ENCODE measurements at regions not wholly inside any gene's neighbourhood (a gene's known extent, or its start where the extent isn't known, plus 50 kb on each side); places are given as distances from the start of the nearest gene placed in this dataset.

GRCh38 chr6:128659878-128660622 is 139.7 kb upstream of the PTPRK start:
- H3K36me3 Mint-ChIP-seq, result no peaks in the 10 kb centered on the region
- H3K27me3 Mint-ChIP-seq, result no peaks in the 10 kb centered on the region
- ATAC-seq, result no peak
- peaks cover 2% of the 10 kb centered on the region for H3K9me3 Mint-ChIP-seq
- no peak overlapping the region for H3K4me3 Mint-ChIP-seq
- no peaks in the 10 kb centered on the region for H3K4me1 Mint-ChIP-seq
- H3K27ac Mint-ChIP-seq, result no peak overlapping the region

- Mint-ChIP-seq H3K27me3 (no peaks in the 10 kb centered on the region), H3K4me3 (no peak overlapping the region), H3K9me3 (peaks cover 2% of the 10 kb centered on the region), H3K4me1 (no peaks in the 10 kb centered on the region), H3K36me3 (no peaks in the 10 kb centered on the region), H3K27ac (no peak overlapping the region)
- no peak for ATAC-seq
Measured at GRCh38 chr6:128659276-128659675, 138.9 kb upstream of the PTPRK start.

- Mint-ChIP-seq H3K4me3 (no peak overlapping the region), H3K36me3 (no peaks in the 10 kb centered on the region)
- ATAC-seq, result no peak
Measured at GRCh38 chr6:128657181-128657580, 136.8 kb upstream of the PTPRK start.

GRCh38 chr6:128655978-128656498 is 135.6 kb upstream of the PTPRK start:
- Mint-ChIP-seq H3K27ac (no peak overlapping the region), H3K9me3 (peaks cover 2% of the 10 kb centered on the region), H3K27me3 (no peaks in the 10 kb centered on the region), H3K36me3 (no peaks in the 10 kb centered on the region), H3K4me1 (no peaks in the 10 kb centered on the region), H3K4me3 (no peak overlapping the region)
- ATAC-seq, result peak; percentile 31

More at GRCh38 chr6:128657181-128657580, 136.8 kb upstream of the PTPRK start:
- Mint-ChIP-seq H3K27me3 (no peaks in the 10 kb centered on the region), H3K9me3 (peaks cover 2% of the 10 kb centered on the region), H3K4me1 (no peaks in the 10 kb centered on the region), H3K27ac (no peak overlapping the region)

- Mint-ChIP-seq H3K27me3 (no peaks in the 10 kb centered on the region), H3K9me3 (no peaks in the 10 kb centered on the region), H3K36me3 (no peaks in the 10 kb centered on the region), H3K4me3 (no peak overlapping the region), H3K27ac (no peak overlapping the region), H3K4me1 (no peaks in the 10 kb centered on the region)
- ATAC-seq, result no peak
Measured at GRCh38 chr6:128648022-128648598, 127.7 kb upstream of the PTPRK start.

GRCh38 chr6:128642132-128642531 is 121.7 kb upstream of the PTPRK start:
- Mint-ChIP-seq H3K27me3 (no peaks in the 10 kb centered on the region), H3K9me3 (no peaks in the 10 kb centered on the region), H3K4me3 (no peak overlapping the region), H3K27ac (no peak overlapping the region), H3K4me1 (no peaks in the 10 kb centered on the region), H3K36me3 (no peaks in the 10 kb centered on the region)
- no peak for ATAC-seq

- H3K4me1 Mint-ChIP-seq, result no peaks in the 10 kb centered on the region
- no peaks in the 10 kb centered on the region for H3K36me3 Mint-ChIP-seq
- H3K27me3 Mint-ChIP-seq, result no peaks in the 10 kb centered on the region
- ATAC-seq, result no peak
- no peaks in the 10 kb centered on the region for H3K9me3 Mint-ChIP-seq
- H3K4me3 Mint-ChIP-seq, result no peak overlapping the region
- no peak overlapping the region for H3K27ac Mint-ChIP-seq
Measured at GRCh38 chr6:128641703-128642102, 121.3 kb upstream of the PTPRK start.

GRCh38 chr6:128638817-128639216 is 118.4 kb upstream of the PTPRK start:
- no peaks in the 10 kb centered on the region for H3K27me3 Mint-ChIP-seq
- H3K9me3 Mint-ChIP-seq, result peaks cover 2% of the 10 kb centered on the region
- no peaks in the 10 kb centered on the region for H3K4me1 Mint-ChIP-seq
- no peaks in the 10 kb centered on the region for H3K36me3 Mint-ChIP-seq
- H3K27ac Mint-ChIP-seq, result no peak overlapping the region
- no peak overlapping the region for H3K4me3 Mint-ChIP-seq
- ATAC-seq, result no peak

GRCh38 chr6:128635219-128635618 is 114.8 kb upstream of the PTPRK start:
- ATAC-seq, result no peak
- Mint-ChIP-seq H3K36me3 (no peaks in the 10 kb centered on the region), H3K4me1 (no peaks in the 10 kb centered on the region), H3K4me3 (no peak overlapping the region), H3K9me3 (peaks cover 3% of the 10 kb centered on the region), H3K27me3 (no peaks in the 10 kb centered on the region), H3K27ac (no peak overlapping the region)

GRCh38 chr6:128632131-128632530 is 111.7 kb upstream of the PTPRK start:
- H3K4me3 Mint-ChIP-seq, result no peak overlapping the region
- no peaks in the 10 kb centered on the region for H3K36me3 Mint-ChIP-seq
- H3K9me3 Mint-ChIP-seq, result peaks cover 3% of the 10 kb centered on the region
- no peaks in the 10 kb centered on the region for H3K27me3 Mint-ChIP-seq
- no peak overlapping the region for H3K27ac Mint-ChIP-seq
- no peak for ATAC-seq
- H3K4me1 Mint-ChIP-seq, result no peaks in the 10 kb centered on the region

GRCh38 chr6:128631031-128631430 is 110.6 kb upstream of the PTPRK start:
- peaks cover 3% of the 10 kb centered on the region for H3K9me3 Mint-ChIP-seq
- no peaks in the 10 kb centered on the region for H3K27me3 Mint-ChIP-seq
- no peaks in the 10 kb centered on the region for H3K36me3 Mint-ChIP-seq
- no peak for ATAC-seq
- H3K4me3 Mint-ChIP-seq, result no peak overlapping the region
- no peaks in the 10 kb centered on the region for H3K4me1 Mint-ChIP-seq
- no peak overlapping the region for H3K27ac Mint-ChIP-seq

- Mint-ChIP-seq H3K4me3 (no peak overlapping the region), H3K27me3 (no peaks in the 10 kb centered on the region), H3K4me1 (no peaks in the 10 kb centered on the region)
Measured at GRCh38 chr6:128630213-128630612, 109.8 kb upstream of the PTPRK start.

GRCh38 chr6:128617285-128617684 is 96.9 kb upstream of the PTPRK start:
- Mint-ChIP-seq H3K4me3 (no peak overlapping the region), H3K27ac (no peak overlapping the region), H3K27me3 (no peaks in the 10 kb centered on the region), H3K4me1 (no peaks in the 10 kb centered on the region), H3K36me3 (no peaks in the 10 kb centered on the region), H3K9me3 (peaks cover 7% of the 10 kb centered on the region)
- no peak for ATAC-seq

More at GRCh38 chr6:128630213-128630612, 109.8 kb upstream of the PTPRK start:
- no peaks in the 10 kb centered on the region for H3K36me3 Mint-ChIP-seq
- H3K9me3 Mint-ChIP-seq, result peaks cover 3% of the 10 kb centered on the region
- peak; percentile 16 for ATAC-seq
- H3K27ac Mint-ChIP-seq, result no peak overlapping the region

GRCh38 chr6:128616342-128616741 is 95.9 kb upstream of the PTPRK start:
- H3K9me3 Mint-ChIP-seq, result peaks cover 7% of the 10 kb centered on the region
- H3K27ac Mint-ChIP-seq, result no peak overlapping the region
- H3K27me3 Mint-ChIP-seq, result no peaks in the 10 kb centered on the region
- no peak for ATAC-seq
- no peaks in the 10 kb centered on the region for H3K36me3 Mint-ChIP-seq
- H3K4me3 Mint-ChIP-seq, result no peak overlapping the region
- H3K4me1 Mint-ChIP-seq, result no peaks in the 10 kb centered on the region

- H3K4me3 Mint-ChIP-seq, result no peak overlapping the region
- H3K27me3 Mint-ChIP-seq, result no peaks in the 10 kb centered on the region
- H3K27ac Mint-ChIP-seq, result no peak overlapping the region
- H3K9me3 Mint-ChIP-seq, result peaks cover 5% of the 10 kb centered on the region
- no peak for ATAC-seq
- H3K4me1 Mint-ChIP-seq, result no peaks in the 10 kb centered on the region
- H3K36me3 Mint-ChIP-seq, result no peaks in the 10 kb centered on the region
Measured at GRCh38 chr6:128606611-128607010, 86.2 kb upstream of the PTPRK start.

GRCh38 chr6:128605961-128606360 is 85.6 kb upstream of the PTPRK start:
- Mint-ChIP-seq H3K27me3 (no peaks in the 10 kb centered on the region), H3K27ac (no peak overlapping the region), H3K9me3 (peaks cover 5% of the 10 kb centered on the region), H3K4me3 (no peak overlapping the region), H3K4me1 (no peaks in the 10 kb centered on the region), H3K36me3 (no peaks in the 10 kb centered on the region)
- ATAC-seq, result no peak
